HepG2 (cell line): ENCODE measurements at regions not wholly inside any gene's neighbourhood (a gene's known extent, or its start where the extent isn't known, plus 50 kb on each side); places are given as distances from the start of the nearest gene placed in this dataset.
A peak's percentile ranks its signal among the peaks of the same experiment; 100 is the strongest.

Experiments used
- ATAC-seq: fragments of 200-7000 bp; cut with Tn5 transposase; 3 replicates; pipeline ENCODE4 v1.9.1; 2020; ENCODE audit warnings: mild to moderate bottlenecking, moderate library complexity
- BruUV-seq: library from RNA; stranded (reverse); fragments of 400-500 nt; replicated peaks from 2 replicates; lab custom pipeline; 2021; lab: Mats Ljungman, UMichigan
- CTCF ChIA-PET: fragments of 300-600 bp; formaldehyde crosslinking; extraction: SDS; loops from one replicate; lab custom pipeline; 2021; ENCODE audit warnings: low total read pairs, inconsistent platforms, low intra/inter-chr PET ratio; lab: Yijun Ruan, JAX
- POLR2A ChIA-PET: fragments of 350-600 bp; sonication (Branson Sonifier 250); formaldehyde crosslinking; loops from one replicate; lab custom pipeline; 2020; ENCODE audit warnings: antibody characterized with exemption, inconsistent platforms; lab: Yijun Ruan, JAX
- DNase-seq: peaks from one replicate; pipeline ENCODE4 v3.0.0-alpha.2; 2015; ENCODE audit warnings: low spot score
- FAIRE-seq: peaks from 3 replicates; lab custom pipeline; 2011; peaks lifted over from hg19 to GRCh38; lab: Jason Lieb, UNC
- H2AFZ ChIP-seq: one replicate; pipeline ENCODE4 v1.6.1; 2011; ENCODE audit warnings: low read length, inconsistent platforms
- H3K27ac ChIP-seq: fragments of 300-600 bp; 3 replicates; pipeline ENCODE4 v1.8.0; 2011; ENCODE audit warnings: mixed run types, mild to moderate bottlenecking, mixed read lengths, low read length, inconsistent platforms; ENCODE audit not compliant: insufficient read depth; ENCODE audit errors: extremely low read length
- H3K27me3 ChIP-seq, 2 experiments: fragments of 200-600 bp in 1 of 2; 2 replicates in 1 of 2; 3 replicates in 1 of 2; pipeline versions ENCODE4 v1.6.0 to v1.8.0; 2011; ENCODE audit warnings: low read length in 2 of 2, mild to moderate bottlenecking in 2 of 2, moderate library complexity in 2 of 2, inconsistent platforms in 1 of 2; ENCODE audit not compliant: insufficient read depth in 2 of 2, control insufficient read depth in 1 of 2
- H3K36me3 ChIP-seq, 2 experiments: fragments of 200-600 bp in 1 of 2; replicated peaks in 1 of 2; 2 replicates in 1 of 2; 3 replicates in 1 of 2; pipeline versions ENCODE4 v1.5.1 to v1.8.0; 2011; ENCODE audit warnings: low read length in 2 of 2, inconsistent platforms in 1 of 2; ENCODE audit not compliant: insufficient read depth in 2 of 2, control insufficient read depth in 1 of 2
- H3K4me1 ChIP-seq: 2 replicates; pipeline ENCODE4 v1.5.1; 2012; ENCODE audit warnings: low read length, inconsistent platforms; ENCODE audit not compliant: insufficient read depth
- H3K4me2 ChIP-seq: 2 replicates; pipeline ENCODE4 v1.6.0; 2011; ENCODE audit warnings: low read depth, low read length, inconsistent platforms
- H3K4me3 ChIP-seq, 3 experiments: fragments of 200-600 bp in 1 of 3; sonication (generic), shearing (Covaris generic) in 1 of 3; replicated peaks in 1 of 3; 2 replicates each; pipeline ENCODE4 v1.5.1; 2011 to 2016; ENCODE audit warnings: low read length in 3 of 3, inconsistent platforms in 2 of 3, low read depth in 2 of 3, mild to moderate bottlenecking in 2 of 3, control low read depth in 1 of 3, mixed read lengths in 1 of 3; ENCODE audit not compliant: insufficient read depth in 1 of 3
- H3K79me2 ChIP-seq: one replicate; pipeline ENCODE4 v1.6.1; 2011; ENCODE audit warnings: low read length, inconsistent platforms; ENCODE audit not compliant: insufficient read depth
- H3K9ac ChIP-seq: 2 replicates; pipeline ENCODE4 v1.6.0; 2011; ENCODE audit warnings: mild to moderate bottlenecking, low read depth, low read length, inconsistent platforms; ENCODE audit not compliant: insufficient read depth
- H3K9me3 ChIP-seq: 2 replicates; pipeline ENCODE4 v1.5.1; 2012; ENCODE audit warnings: mild to moderate bottlenecking, low read length
- H4K20me1 ChIP-seq: 2 replicates; pipeline ENCODE4 v1.6.0; 2011; ENCODE audit warnings: inconsistent platforms, mild to moderate bottlenecking, low read length, moderate library complexity; ENCODE audit not compliant: insufficient read depth
- CENPX ChIP-seq: sonication (generic); formaldehyde crosslinking; IDR thresholded peaks from 2 replicates; pipeline ENCODE4 v1.9.0; 2021; ENCODE audit warnings: mild to moderate bottlenecking, missing genetic modification reagents, moderate library complexity
- HMGXB4 ChIP-seq, 2 experiments: sonication (generic) in 1 of 2; formaldehyde crosslinking in 1 of 2; IDR thresholded peaks; 2 replicates each; pipeline versions ENCODE4 v1.4.0 to v1.6.1; 2018 to 2020; ENCODE audit warnings: missing genetic modification reagents in 2 of 2, borderline replicate concordance in 1 of 2, low read depth in 1 of 2, mild to moderate bottlenecking in 1 of 2, missing biosample characterization in 1 of 2
- HNF4G ChIP-seq, 2 experiments: sonication (generic) in 1 of 2; formaldehyde crosslinking in 1 of 2; IDR thresholded peaks; 2 replicates each; pipeline versions ENCODE4 v1.4.0 to v1.6.1; 2011 to 2020; ENCODE audit warnings: borderline replicate concordance in 2 of 2, low read depth in 2 of 2, mild to moderate bottlenecking in 2 of 2, low read length in 1 of 2, missing genetic modification reagents in 1 of 2, moderate library complexity in 1 of 2
- IRF2 ChIP-seq: IDR thresholded peaks from 2 replicates; pipeline ENCODE4 v1.6.1; 2018; ENCODE audit warnings: missing genetic modification reagents, missing compliant biosample characterization
- KAT8 ChIP-seq: IDR thresholded peaks from 2 replicates; pipeline ENCODE4 v1.6.1; 2016; ENCODE audit warnings: missing genetic modification reagents, missing compliant biosample characterization
- NR2C2 ChIP-seq: sonication (generic); formaldehyde crosslinking; IDR thresholded peaks from 2 replicates; pipeline ENCODE4 v1.4.0; 2020; ENCODE audit warnings: missing genetic modification reagents, mild to moderate bottlenecking, moderate library complexity, borderline replicate concordance
- NR2F6 ChIP-seq, 2 experiments: IDR thresholded peaks; 2 replicates each; pipeline ENCODE4 v1.6.1; 2016; ENCODE audit warnings: antibody characterized with exemption in 1 of 2, mild to moderate bottlenecking in 1 of 2
- POLR2G ChIP-seq: fragments of 200-400 bp; formaldehyde crosslinking; IDR thresholded peaks from 2 replicates; pipeline ENCODE4 v1.6.1; 2018; ENCODE audit warnings: mild to moderate bottlenecking, low read depth, low read length, moderate library complexity
- SIX1 ChIP-seq: sonication (generic); formaldehyde crosslinking; IDR thresholded peaks from 2 replicates; pipeline ENCODE4 v1.4.0; 2020; ENCODE audit warnings: missing genetic modification reagents, borderline replicate concordance
- USF2 ChIP-seq, 2 experiments: sonication (generic) in 1 of 2; formaldehyde crosslinking in 1 of 2; IDR thresholded peaks; 2 replicates each; pipeline versions ENCODE4 v1.5.1 to v1.6.1; 2011 to 2020; ENCODE audit warnings: borderline replicate concordance in 1 of 2, low read depth in 1 of 2, low read length in 1 of 2, mild to moderate bottlenecking in 1 of 2, missing genetic modification reagents in 1 of 2, moderate library complexity in 1 of 2
- ZBTB43 ChIP-seq: sonication (generic); formaldehyde crosslinking; conservative IDR thresholded peaks from 2 replicates; pipeline ENCODE4 v1.4.0; 2020; ENCODE audit warnings: missing genetic modification reagents
- ZNF414 ChIP-seq: sonication (generic); formaldehyde crosslinking; IDR thresholded peaks from 2 replicates; pipeline ENCODE4 v1.5.0; 2020; ENCODE audit warnings: missing genetic modification reagents
- ZNF552 ChIP-seq: sonication (generic); formaldehyde crosslinking; IDR thresholded peaks from 2 replicates; pipeline ENCODE4 v1.9.0; 2022; ENCODE audit warnings: missing genetic modification reagents, mild to moderate bottlenecking, borderline replicate concordance
- whole genome bisulfite sequencing: methylation state at CpG from one replicate; pipeline ENCODE4 v1.1.6; 2017; ENCODE audit warnings: low lambda C conversion rate; 5-methylcytosine and 5-hydroxymethylcytosine counted together
- in situ Hi-C: cut with HindIII; loops from 2 replicates; pipeline ENCODE4 v1.10.0; 2017; ENCODE audit warnings: low pct_unique_long_range_greater_than_20kb; ENCODE audit not compliant: extremely low pct_ligation_motif_present
- intact Hi-C: fragments of 100-400 bp; cut with micrococcal nuclease; formaldehyde crosslinking; loops from one replicate; pipeline ENCODE4 v1.10.0; 2022; ENCODE audit not compliant: unreplicated experiment

GRCh38 chr12:92505254-92506231 is 197.2 kb upstream of the PLEKHG7 start (continued):
- TF ChIP-seq POLR2G, result 0 out of 2 replicates have a peak, but pooled peaks have one; percentile 18
- peak; percentile 57 for TF ChIP-seq NR2F6 (IDR thresholded peaks at IDR 0.05)
- no peak for TF ChIP-seq NR2F6 (CRISPR knock-in tag; IDR thresholded peaks at IDR 0.05)
- 0 out of 4 replicates have a peak, but pooled peaks of 1 of the 2 experiments have one; percentile 34 for TF ChIP-seq HMGXB4 (CRISPR knock-in tag; IDR thresholded peaks at IDR 0.05; ENCODE audit: borderline replicate concordance in 1 of 2, low read depth in 1 of 2)
- peak; percentile 64 for TF ChIP-seq NR2C2
- TF ChIP-seq ZBTB43, result 0 out of 2 replicates have a peak, but pooled peaks have one; percentile 16
- 0 out of 2 replicates have a peak, but pooled peaks have one; percentile 8 for TF ChIP-seq KAT8
- no peak for TF ChIP-seq SIX1

- no TSS peak for BruUV-seq
- intact Hi-C loops (loop anchor here (5.0 kb wide), 1 partner anchor 367 kb away; no protein-coding TSS in a partner anchor), in situ Hi-C loops (no loop called here)
- CTCF ChIA-PET, result no interaction called here
- Histone ChIP-seq H3K4me2 (peak overlapping the region; percentile 94), H2AFZ (no peak overlapping the region), H3K36me3 (no peaks in the 10 kb centered on the region), H3K9me3 (no peaks in the 10 kb centered on the region), H3K79me2 (no peaks in the 10 kb centered on the region), H4K20me1 (no peaks in the 10 kb centered on the region), H3K27me3 (peaks cover 0 to 4% of the 10 kb centered on the region in 2 experiments; a peak in 1 of 5 replicates), H3K9ac (no peak overlapping the region), H3K27ac (peak overlapping the region; percentile 68), H3K4me1 (peaks cover 53% of the 10 kb centered on the region), H3K4me3 (peak overlapping the region; percentile 6 to 55 (median 54); a peak in 4 of 6 replicates)
- no peak for FAIRE-seq
- ATAC-seq, result peak; percentile 69
- DNase-seq, result peak; percentile 45
- WGBS, result 9% methylated on average over 5 of the region's 5 CpGs
- POLR2A ChIA-PET, result interaction anchor here (2.3 to 3.8 kb wide), 2 partner anchors 39 to 360 kb away, joined by 17 to 40 read pairs; partner anchors contain the start of gene BTG1
- TF ChIP-seq USF2 (IDR thresholded peaks at IDR 0.05; ENCODE audit: low read depth, low read length) (no peak), USF2 (CRISPR knock-in tag; IDR thresholded peaks at IDR 0.05; ENCODE audit: borderline replicate concordance) (no peak), ZNF414 (CRISPR knock-in tag) (no peak), IRF2 (CRISPR knock-in tag) (peak; percentile 53), HNF4G (IDR thresholded peaks at IDR 0.05; ENCODE audit: borderline replicate concordance, low read depth, low read length) (peak; percentile 61; the same call in 1 of the 2 replicates), HNF4G (CRISPR knock-in tag; IDR thresholded peaks at IDR 0.05; ENCODE audit: borderline replicate concordance, low read depth) (peak; percentile 16; the same call in 1 of the 2 replicates), KAT8 (0 out of 2 replicates have a peak, but pooled peaks have one; percentile 18), ZNF552 (CRISPR knock-in tag) (no peak), CENPX (no peak)
These were observed 198.2 kb upstream of the PLEKHG7 start for GRCh38 chr12:92504594-92504981.
